Transverse colon (tissue), 4 donors: ENCODE measurements at regions not wholly inside any gene's neighbourhood (a gene's known extent, or its start where the extent isn't known, plus 50 kb on each side); places are given as distances from the start of the nearest gene placed in this dataset.

Experiments used
- CTCF ChIP-seq, 5 experiments: fragments of 200-600 bp in 3 of 5; fragments of 450-650 bp in 2 of 5; sonication (generic) in 3 of 5; IDR thresholded peaks; 1 replicate in 2 of 5; 2 replicates in 3 of 5; pipeline ENCODE4 v1.5.1; 2016 to 2017; ENCODE audit warnings: antibody characterized with exemption in 5 of 5, inconsistent platforms in 3 of 5, mild to moderate bottlenecking in 2 of 5, moderate library complexity in 1 of 5
- EP300 ChIP-seq: sonication (generic); formaldehyde crosslinking; IDR thresholded peaks from one replicate; pipeline ENCODE4 v1.6.1; 2017; ENCODE audit warnings: antibody characterized with exemption, low read depth
- POLR2A ChIP-seq: fragments of 450-650 bp; IDR thresholded peaks from one replicate; pipeline ENCODE4 v1.6.1; 2016; ENCODE audit warnings: antibody characterized with exemption, mild to moderate bottlenecking, moderate library complexity
- POLR2AphosphoS5 ChIP-seq, 3 donors: sonication (generic); formaldehyde crosslinking; IDR thresholded peaks; one replicate each; pipeline ENCODE4 v1.6.1; 2016; ENCODE audit warnings: antibody characterized with exemption in 3 of 3

- TF ChIP-seq CTCF (IDR thresholded peaks at IDR 0.05), result no peak
- TF ChIP-seq POLR2A, result no peak
- no peak for TF ChIP-seq POLR2AphosphoS5 (IDR thresholded peaks at IDR 0.05)
- TF ChIP-seq EP300, result no peak
Measured at GRCh38 chr6:145067430-145067829, 667.9 kb downstream of the EPM2A start.
